SK-N-MC (cell line): ENCODE measurements at regions not wholly inside any gene's neighbourhood (a gene's known extent, or its start where the extent isn't known, plus 50 kb on each side); places are given as distances from the start of the nearest gene placed in this dataset.

Source experiments
- DNase-seq: peaks from one replicate; pipeline ENCODE4 v3.0.0-alpha.2; 2011; ENCODE audit warnings: low read depth, low spot score
- H3K27ac ChIP-seq: fragments of 200-600 bp; sonication (generic); 2 replicates; pipeline ENCODE4 v1.5.1; 2016; ENCODE audit warnings: mixed run types
- H3K36me3 ChIP-seq: fragments of 200-600 bp; sonication (generic); 2 replicates; pipeline ENCODE4 v1.6.1; 2017; ENCODE audit warnings: antibody characterized with exemption, low read length, mixed read lengths; ENCODE audit not compliant: insufficient read depth
- H3K4me3 ChIP-seq: fragments of 200-600 bp; sonication (generic); 2 replicates; pipeline ENCODE4 v1.5.1; 2016
- H3K9ac ChIP-seq: fragments of 200-600 bp; sonication (generic); 2 replicates; pipeline ENCODE4 v1.8.0; 2017; ENCODE audit warnings: mixed run types, mixed read lengths; ENCODE audit not compliant: insufficient read length
- H3K9me3 ChIP-seq: fragments of 200-600 bp; sonication (generic); 2 replicates; pipeline ENCODE4 v1.6.1; 2017; ENCODE audit warnings: low read depth, mild to moderate bottlenecking, antibody characterized with exemption, low read length, moderate library complexity, mixed read lengths
- EZH2 ChIP-seq: fragments of 200-600 bp; sonication (generic); IDR thresholded peaks from one replicate; pipeline ENCODE4 v1.6.1; 2017; ENCODE audit warnings: antibody characterized with exemption
- FOXP2 ChIP-seq: optimal IDR thresholded peaks from 2 replicates; pipeline ENCODE3; 2011; ENCODE audit warnings: mild to moderate bottlenecking, moderate library complexity; ENCODE audit not compliant: insufficient read depth; ENCODE audit errors: extremely low read length, control extremely low read depth
- POLR2AphosphoS5 ChIP-seq: IDR thresholded peaks from 2 replicates; pipeline ENCODE4 v1.6.1; 2012; ENCODE audit warnings: mild to moderate bottlenecking, low read depth, low read length, borderline replicate concordance

GRCh38 chr3:118607915-118608820, 426.5 kb downstream of the IGSF11 start:
- DNase-seq = no peak
- H3K27ac ChIP-seq = no peak overlapping the region
- no peak overlapping the region for H3K9ac ChIP-seq
- no peaks in the 10 kb centered on the region for H3K36me3 ChIP-seq
- no peaks in the 10 kb centered on the region for H3K9me3 ChIP-seq
- TF ChIP-seq POLR2AphosphoS5 = no peak
- no peak for TF ChIP-seq FOXP2
- TF ChIP-seq EZH2 = no peak
- no peak overlapping the region for H3K4me3 ChIP-seq

DNA sequence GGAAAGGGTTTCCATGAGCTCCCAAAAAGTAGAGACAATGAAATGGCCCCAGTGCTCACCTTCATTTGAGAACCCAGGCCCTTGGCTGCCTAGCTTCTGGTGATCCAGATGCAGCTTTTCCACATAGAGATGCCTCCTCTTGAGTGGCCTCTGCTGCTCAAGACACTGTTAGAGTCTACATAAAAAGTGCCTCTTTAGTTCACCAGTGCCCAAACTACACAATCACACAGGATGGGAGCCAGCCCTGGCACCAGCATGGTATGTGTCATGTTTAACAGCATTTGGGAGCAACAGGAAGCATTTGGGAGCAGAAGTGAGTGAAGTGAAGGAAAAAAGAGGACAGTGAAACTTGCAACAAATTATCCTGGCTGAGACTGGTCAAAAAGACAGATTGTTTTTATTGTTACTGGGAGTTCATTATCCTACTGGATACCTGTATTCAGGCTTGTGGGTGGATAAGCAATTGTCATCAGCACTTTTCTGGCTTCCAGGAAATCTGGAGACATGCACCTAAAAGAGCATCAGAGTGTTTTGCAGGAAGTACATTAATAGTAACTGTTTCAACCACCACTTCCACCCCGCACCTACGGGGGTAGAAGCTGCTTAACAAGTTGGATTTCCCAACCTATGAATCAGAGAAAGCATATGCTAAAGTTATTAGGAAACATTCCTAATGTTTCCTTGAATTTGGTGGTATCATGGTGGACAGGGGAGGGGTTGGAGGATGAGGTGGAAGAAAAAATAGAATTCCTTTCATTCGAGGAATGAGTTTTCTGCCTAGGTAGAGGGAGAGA, 416.2 kb downstream of the IGSF11 start:
- H3K4me3 ChIP-seq = no peak overlapping the region
- DNase-seq = no peak
- H3K9ac ChIP-seq = no peak overlapping the region
- TF ChIP-seq FOXP2 = no peak
- TF ChIP-seq POLR2AphosphoS5 = no peak
- no peaks in the 10 kb centered on the region for H3K9me3 ChIP-seq
- H3K36me3 ChIP-seq = no peaks in the 10 kb centered on the region
- no peak overlapping the region for H3K27ac ChIP-seq

DNA sequence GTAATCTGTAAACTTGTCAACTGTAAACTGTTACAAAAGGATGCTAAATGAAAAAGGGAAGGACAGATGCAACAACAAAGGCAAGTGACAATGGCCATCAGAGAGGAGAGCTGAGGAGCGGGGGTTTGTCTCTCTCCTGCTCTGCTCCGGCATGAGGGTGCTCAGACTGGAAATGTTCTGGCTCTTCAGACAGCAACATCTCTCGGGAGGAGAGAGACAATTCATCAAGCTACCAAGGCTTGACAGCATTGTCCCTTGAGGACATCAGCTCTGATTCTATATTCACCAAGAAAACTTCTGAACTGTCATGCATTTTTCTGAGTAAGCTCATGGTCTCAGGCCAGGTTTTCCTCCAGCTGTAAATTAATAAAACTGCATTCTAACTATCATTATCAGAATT, 408.2 kb downstream of the IGSF11 start:
- Histone ChIP-seq H3K36me3 (no peaks in the 10 kb centered on the region), H3K9me3 (no peaks in the 10 kb centered on the region), H3K9ac (no peak overlapping the region), H3K27ac (no peak overlapping the region), H3K4me3 (no peak overlapping the region)
- DNase-seq = no peak
- TF ChIP-seq FOXP2 (no peak), EZH2 (no peak), POLR2AphosphoS5 (no peak)

DNA sequence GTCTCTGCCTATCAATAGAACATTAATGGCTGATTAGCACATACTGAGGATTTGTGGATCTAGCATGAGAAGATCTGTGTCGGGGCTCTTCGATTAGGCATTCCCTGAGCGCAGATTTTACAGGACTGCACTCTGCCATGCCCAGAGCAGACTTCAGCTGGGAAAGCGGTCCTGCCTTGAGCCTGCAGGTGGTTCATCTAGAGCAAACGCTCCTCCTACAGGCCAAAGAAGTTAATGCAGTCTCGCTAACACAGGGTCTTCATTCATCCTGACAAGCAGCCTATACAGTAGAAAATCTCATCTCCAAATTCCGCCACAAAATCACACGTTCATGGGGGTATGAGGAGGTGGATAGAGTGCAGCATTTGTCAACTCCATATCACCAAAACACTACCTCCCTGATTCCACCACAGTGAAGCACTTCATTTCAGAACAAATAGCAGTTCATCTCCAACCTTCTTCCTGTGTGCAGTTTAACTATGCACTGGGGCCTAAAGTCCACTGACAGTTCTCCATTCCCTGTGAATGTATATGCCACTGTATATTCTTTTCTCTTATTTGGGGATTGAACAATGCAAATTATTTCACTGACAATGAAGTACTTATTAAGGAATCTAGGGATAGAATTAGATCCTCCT, 405.8 kb downstream of the IGSF11 start:
- H3K36me3 ChIP-seq = no peaks in the 10 kb centered on the region
- DNase-seq = peak; percentile 18
- no peak overlapping the region for H3K27ac ChIP-seq
- H3K4me3 ChIP-seq = no peak overlapping the region
- H3K9ac ChIP-seq = no peak overlapping the region
- no peak for TF ChIP-seq EZH2
- TF ChIP-seq FOXP2 = no peak
- no peak for TF ChIP-seq POLR2AphosphoS5
- H3K9me3 ChIP-seq = no peaks in the 10 kb centered on the region

DNA sequence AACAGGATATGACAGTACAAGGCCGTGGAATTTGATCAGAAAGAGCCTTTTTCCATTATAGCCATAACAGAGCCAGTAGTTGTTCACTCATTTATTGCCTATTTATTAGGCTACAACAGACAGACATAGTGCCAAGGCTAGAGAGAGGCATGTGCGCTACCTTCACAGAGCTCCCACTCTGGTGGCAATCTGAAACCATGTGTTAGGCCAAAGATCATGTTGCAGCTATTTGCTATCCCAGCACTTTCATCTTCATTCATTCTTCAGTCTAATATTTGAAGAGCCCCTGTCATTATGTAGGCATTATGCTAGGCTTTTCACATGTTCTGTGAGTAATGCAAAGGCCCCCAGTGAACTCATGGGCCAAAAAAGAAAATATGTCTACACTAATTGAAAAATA, 404.8 kb downstream of the IGSF11 start:
- Histone ChIP-seq H3K9ac (no peak overlapping the region), H3K36me3 (no peaks in the 10 kb centered on the region), H3K9me3 (no peaks in the 10 kb centered on the region), H3K4me3 (no peak overlapping the region), H3K27ac (no peak overlapping the region)
- DNase-seq = no peak
- TF ChIP-seq FOXP2 = no peak
- no peak for TF ChIP-seq POLR2AphosphoS5
- TF ChIP-seq EZH2 = no peak

DNA sequence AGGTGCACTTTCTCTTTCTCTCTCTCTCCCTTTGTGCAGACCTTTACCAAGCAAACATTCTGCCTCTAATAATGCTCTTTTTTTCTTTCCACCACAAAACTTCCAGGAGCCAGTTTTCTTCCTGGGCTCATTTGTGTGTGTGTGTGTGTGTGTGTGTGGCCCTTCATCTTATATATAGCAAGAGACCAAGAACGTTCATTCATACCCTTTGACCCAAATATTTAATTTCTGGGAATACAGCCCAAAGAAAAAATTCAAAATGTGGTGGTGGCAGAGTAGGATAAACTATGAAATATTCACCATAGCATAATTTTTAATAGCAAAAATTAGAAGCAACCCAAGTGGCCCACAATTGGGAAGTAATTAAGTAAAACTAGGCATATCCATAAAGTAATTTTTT, 398.9 kb downstream of the IGSF11 start:
- no peak overlapping the region for H3K4me3 ChIP-seq
- no peak overlapping the region for H3K9ac ChIP-seq
- TF ChIP-seq EZH2 = no peak
- no peak for TF ChIP-seq POLR2AphosphoS5
- no peak for TF ChIP-seq FOXP2
- H3K9me3 ChIP-seq = no peaks in the 10 kb centered on the region
- H3K36me3 ChIP-seq = no peaks in the 10 kb centered on the region
- no peak overlapping the region for H3K27ac ChIP-seq
- DNase-seq = no peak

DNA sequence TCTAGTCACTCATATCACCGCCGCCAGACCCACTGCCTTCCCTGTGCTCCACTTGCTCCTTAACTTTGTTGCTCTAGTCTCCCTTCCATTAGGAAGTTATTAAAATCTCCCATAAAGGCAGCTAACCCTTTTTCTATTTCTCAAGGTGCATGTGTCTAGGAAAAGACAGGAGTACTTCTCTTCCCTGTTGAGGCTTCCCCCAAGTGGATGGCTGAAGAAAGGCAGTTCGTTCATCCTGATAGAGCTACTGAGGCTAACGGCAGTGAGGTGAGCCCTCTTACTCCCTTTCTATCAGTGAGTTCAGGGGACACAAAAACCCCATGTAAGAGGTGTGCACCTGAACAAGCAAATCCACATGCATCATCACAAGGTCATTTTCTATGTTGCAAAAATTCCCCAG, 397.8 kb downstream of the IGSF11 start:
- H3K9me3 ChIP-seq = no peaks in the 10 kb centered on the region
- no peak overlapping the region for H3K9ac ChIP-seq
- no peak overlapping the region for H3K27ac ChIP-seq
- no peak overlapping the region for H3K4me3 ChIP-seq
- no peak for TF ChIP-seq EZH2
- TF ChIP-seq FOXP2 = no peak
- TF ChIP-seq POLR2AphosphoS5 = no peak
- H3K36me3 ChIP-seq = no peaks in the 10 kb centered on the region
- DNase-seq = no peak

- Histone ChIP-seq H3K9me3 (no peaks in the 10 kb centered on the region), H3K9ac (no peak overlapping the region), H3K36me3 (no peaks in the 10 kb centered on the region), H3K27ac (no peak overlapping the region), H3K4me3 (no peak overlapping the region)
- no peak for DNase-seq
- no peak for TF ChIP-seq FOXP2
- no peak for TF ChIP-seq EZH2
- TF ChIP-seq POLR2AphosphoS5 = no peak
Measured at GRCh38 chr3:118637846-118638245, 396.8 kb downstream of the IGSF11 start.
